IMR-90 (cell line): ENCODE measurements at regions not wholly inside any gene's neighbourhood (a gene's known extent, or its start where the extent isn't known, plus 50 kb on each side); places are given as distances from the start of the nearest gene placed in this dataset.

Source experiments
- ATAC-seq: fragments of 200-7000 bp; cut with Tn5 transposase; 2 replicates; pipeline ENCODE4 v1.9.1; 2020; ENCODE audit warnings: low read depth, mild to moderate bottlenecking, moderate library complexity
- BruUV-seq: library from RNA; stranded (reverse); fragments of 400-500 nt; replicated peaks from 2 replicates; lab custom pipeline; 2021; lab: Mats Ljungman, UMichigan
- CTCF ChIA-PET: fragments of 300-600 bp; formaldehyde crosslinking; extraction: SDS; loops from one replicate; lab custom pipeline; 2021; ENCODE audit warnings: antibody characterized with exemption; lab: Yijun Ruan, JAX
- POLR2A ChIA-PET: fragments of 300-600 bp; sonication (Branson Sonifier 250); formaldehyde crosslinking; loops from one replicate; lab custom pipeline; 2022; ENCODE audit warnings: antibody characterized with exemption; ENCODE audit not compliant: unreplicated experiment; lab: Charles Lee
- DNase-seq: peaks from one replicate; pipeline ENCODE4 v3.0.0; 2013
- H2AFZ ChIP-seq: replicated peaks from 2 replicates; pipeline ENCODE3; 2013; ENCODE audit warnings: low read length, mild to moderate bottlenecking; ENCODE audit not compliant: poor library complexity
- H2AK5ac ChIP-seq: 2 replicates; pipeline ENCODE4 v1.6.1; 2013; ENCODE audit warnings: low read depth, low read length, inconsistent platforms
- H2AK9ac ChIP-seq: replicated peaks from 2 replicates; pipeline ENCODE3; 2013; ENCODE audit warnings: mild to moderate bottlenecking, low read depth, low read length, moderate library complexity; ENCODE audit not compliant: poor library complexity
- H2BK120ac ChIP-seq: 2 replicates; pipeline ENCODE4 v1.6.1; 2013; ENCODE audit warnings: low read depth, low read length, inconsistent platforms
- H2BK15ac ChIP-seq: 3 replicates; pipeline ENCODE4 v1.6.1; 2013; ENCODE audit warnings: low read depth, low read length, inconsistent platforms
- H2BK20ac ChIP-seq: 2 replicates; pipeline ENCODE4 v1.6.1; 2013; ENCODE audit warnings: low read depth, mild to moderate bottlenecking, inconsistent platforms, low read length, moderate library complexity
- H2BK5ac ChIP-seq: 2 replicates; pipeline ENCODE4 v1.6.1; 2013; ENCODE audit warnings: mild to moderate bottlenecking, low read depth, low read length, inconsistent platforms; ENCODE audit not compliant: poor library complexity, severe bottlenecking
- H3K14ac ChIP-seq: replicated peaks from 2 replicates; pipeline ENCODE4 v1.6.1; 2013; ENCODE audit warnings: low read depth, low read length, inconsistent platforms
- H3K18ac ChIP-seq: 2 replicates; pipeline ENCODE4 v1.6.1; 2013; ENCODE audit warnings: low read depth, low read length, control low read depth
- H3K23ac ChIP-seq: 2 replicates; pipeline ENCODE4 v1.6.1; 2013; ENCODE audit warnings: low read depth, low read length, inconsistent platforms
- H3K27ac ChIP-seq: 2 replicates; pipeline ENCODE4 v1.5.1; 2013; ENCODE audit warnings: mild to moderate bottlenecking, control low read depth, low read length; ENCODE audit not compliant: insufficient read depth
- H3K27me3 ChIP-seq: 2 replicates; pipeline ENCODE4 v1.6.1; 2013; ENCODE audit warnings: low read length; ENCODE audit not compliant: control insufficient read depth, insufficient read depth
- H3K36me3 ChIP-seq: 2 replicates; pipeline ENCODE4 v1.6.1; 2013; ENCODE audit warnings: low read length, mixed read lengths; ENCODE audit not compliant: control insufficient read depth, insufficient read depth
- H3K4ac ChIP-seq: 2 replicates; pipeline ENCODE4 v1.6.1; 2013; ENCODE audit warnings: low read depth, low read length, inconsistent platforms
- H3K4me1 ChIP-seq: 2 replicates; pipeline ENCODE4 v1.6.1; 2013; ENCODE audit warnings: low read length, mixed read lengths; ENCODE audit not compliant: control insufficient read depth, insufficient read depth
- H3K4me2 ChIP-seq: 2 replicates; pipeline ENCODE4 v1.6.1; 2013; ENCODE audit warnings: low read depth, mild to moderate bottlenecking, control low read depth, low read length, moderate library complexity
- H3K4me3 ChIP-seq: 2 replicates; pipeline ENCODE4 v1.5.1; 2013; ENCODE audit warnings: low read depth, mild to moderate bottlenecking, control low read depth, low read length, moderate library complexity; ENCODE audit not compliant: insufficient read depth
- H3K56ac ChIP-seq: 2 replicates; pipeline ENCODE4 v1.6.1; 2013; ENCODE audit warnings: low read length, inconsistent platforms; ENCODE audit not compliant: insufficient read depth; ENCODE audit errors: extremely low read depth
- H3K79me1 ChIP-seq, 2 experiments: 2 replicates each; pipeline ENCODE4 v1.6.1; 2013; ENCODE audit warnings: low read length in 2 of 2, inconsistent platforms in 1 of 2, low read depth in 1 of 2
- H3K9ac ChIP-seq: 2 replicates; pipeline ENCODE4 v1.6.1; 2013; ENCODE audit warnings: low read depth, low read length, control low read depth
- H3K9me1 ChIP-seq: 2 replicates; pipeline ENCODE4 v1.6.1; 2013; ENCODE audit warnings: low read length, inconsistent platforms; ENCODE audit not compliant: insufficient read depth
- H3K9me3 ChIP-seq: 2 replicates; pipeline ENCODE4 v1.6.1; 2013; ENCODE audit warnings: low read length; ENCODE audit not compliant: control insufficient read depth, insufficient read depth
- H4K20me1 ChIP-seq: 2 replicates; pipeline ENCODE4 v1.6.1; 2013; ENCODE audit warnings: low read length, inconsistent platforms; ENCODE audit not compliant: insufficient read depth
- H4K5ac ChIP-seq: 2 replicates; pipeline ENCODE4 v1.6.1; 2013; ENCODE audit warnings: mild to moderate bottlenecking, low read depth, low read length, control low read depth
- H4K8ac ChIP-seq, 2 experiments: 2 replicates each; pipeline ENCODE4 v1.6.1; 2013; ENCODE audit warnings: low read depth in 2 of 2, low read length in 2 of 2, control low read depth in 1 of 2, inconsistent platforms in 1 of 2
- H4K91ac ChIP-seq: 2 replicates; pipeline ENCODE4 v1.6.1; 2013; ENCODE audit warnings: low read depth, low read length, inconsistent platforms; ENCODE audit not compliant: insufficient read depth
- CEBPB ChIP-seq: IDR thresholded peaks from 2 replicates; pipeline ENCODE4 v1.6.1; 2012; ENCODE audit warnings: low read depth, low read length, improper control_type of control experiment
- CHD1 ChIP-seq: IDR thresholded peaks from 2 replicates; pipeline ENCODE4 v1.6.1; 2012; ENCODE audit warnings: low read depth, low read length, improper control_type of control experiment
- CTCF ChIP-seq: conservative IDR thresholded peaks from 2 replicates; pipeline ENCODE4 v1.5.1; 2012; ENCODE audit warnings: mild to moderate bottlenecking, low read depth, low read length, improper control_type of control experiment
- ELK1 ChIP-seq: fragments of 150-350 bp; IDR thresholded peaks from 2 replicates; pipeline ENCODE4 v1.6.1; 2016; ENCODE audit warnings: low read depth, mild to moderate bottlenecking, low read length, moderate library complexity, borderline replicate concordance
- FOS ChIP-seq: fragments of 150-350 bp; IDR thresholded peaks from 2 replicates; pipeline ENCODE4 v1.6.1; 2016; ENCODE audit warnings: low read depth, low read length
- MAFK ChIP-seq: IDR thresholded peaks from 2 replicates; pipeline ENCODE4 v1.6.1; 2012; ENCODE audit warnings: low read depth, low read length, improper control_type of control experiment
- MAZ ChIP-seq: IDR thresholded peaks from 2 replicates; pipeline ENCODE4 v1.6.1; 2012; ENCODE audit warnings: low read depth, mild to moderate bottlenecking, low read length, improper control_type of control experiment, moderate library complexity, borderline replicate concordance
- MXI1 ChIP-seq: IDR thresholded peaks from 2 replicates; pipeline ENCODE4 v1.6.1; 2012; ENCODE audit warnings: low read depth, mild to moderate bottlenecking, low read length, moderate library complexity, borderline replicate concordance
- NFE2L2 ChIP-seq: fragments of 150-350 bp; IDR thresholded peaks from 2 replicates; pipeline ENCODE4 v1.6.1; 2016; ENCODE audit warnings: low read depth, mild to moderate bottlenecking, low read length
- RAD21 ChIP-seq: IDR thresholded peaks from 2 replicates; pipeline ENCODE4 v1.6.1; 2012; ENCODE audit warnings: low read length, improper control_type of control experiment
- RCOR1 ChIP-seq: IDR thresholded peaks from 2 replicates; pipeline ENCODE4 v1.6.1; 2012; ENCODE audit warnings: mild to moderate bottlenecking, low read length, improper control_type of control experiment; ENCODE audit not compliant: insufficient replicate concordance
- RFX5 ChIP-seq: IDR thresholded peaks from 2 replicates; pipeline ENCODE4 v1.8.0; 2012; ENCODE audit warnings: low read depth, mild to moderate bottlenecking, low read length, moderate library complexity
- SMC3 ChIP-seq: fragments of 150-350 bp; IDR thresholded peaks from 2 replicates; pipeline ENCODE4 v1.6.1; 2016; ENCODE audit warnings: low read depth, mild to moderate bottlenecking, antibody characterized with exemption, low read length, moderate library complexity
- USF2 ChIP-seq: fragments of 150-350 bp; IDR thresholded peaks from 2 replicates; pipeline ENCODE4 v1.6.1; 2017; ENCODE audit warnings: mild to moderate bottlenecking, antibody characterized with exemption, low read length, low read depth
- WGBS, 2 experiments: methylation state at CpG; one replicate each; pipeline versions ENCODE4 v1.1.5 to v1.1.7; 2013; ENCODE audit warnings: missing lambda C conversion rate in 2 of 2; ENCODE audit not compliant: insufficient read length in 1 of 2; ENCODE audit errors: extremely low coverage in 2 of 2; 5-methylcytosine and 5-hydroxymethylcytosine counted together
- dilution Hi-C: fragments of 300-500 bp; cut with HindIII; formaldehyde crosslinking; loops from one replicate; pipeline ENCODE4 v1.14.3; 2018; ENCODE audit warnings: low sequenced_read_pairs; ENCODE audit not compliant: unreplicated experiment
- in situ Hi-C: fragments of 300-500 bp; cut with MboI; formaldehyde crosslinking; loops from 3 replicates; pipeline ENCODE4 v1.14.3; 2019; ENCODE audit warnings: low sequenced_read_pairs, inconsistent platforms, mixed read lengths
- intact Hi-C: fragments of 100-400 bp; cut with micrococcal nuclease; formaldehyde crosslinking; loops from 2 replicates; pipeline ENCODE4 v1.10.0; 2022

GRCh38 chr2:215756346-215756730, 257.0 kb downstream of the MREG start:
- TF ChIP-seq CTCF: no peak
- TF ChIP-seq CHD1: no peak
- no peak for TF ChIP-seq RAD21
- no peak for TF ChIP-seq USF2
- no peak for TF ChIP-seq CEBPB
- TF ChIP-seq MXI1: no peak
- no peak for TF ChIP-seq MAFK
- TF ChIP-seq SMC3: no peak
- no peak for TF ChIP-seq NFE2L2
- no peak for TF ChIP-seq MAZ
- no peak for TF ChIP-seq FOS
- TF ChIP-seq ELK1: no peak
- TF ChIP-seq RFX5: no peak
- no peak for TF ChIP-seq RCOR1
- H4K20me1 ChIP-seq: no peaks in the 10 kb centered on the region
- no peak overlapping the region for H3K18ac ChIP-seq
- no peak overlapping the region for H3K56ac ChIP-seq
- no peak for DNase-seq
- BruUV-seq: no TSS peak
- peak overlapping the region; percentile 21; the same call in 1 of the 2 replicates for H2AK5ac ChIP-seq
- no peak overlapping the region for H3K4me3 ChIP-seq
- no peak overlapping the region for H4K5ac ChIP-seq
- H4K91ac ChIP-seq: no peak overlapping the region
- no peak overlapping the region for H2BK5ac ChIP-seq
- H2BK20ac ChIP-seq: no peak overlapping the region; the same call in 1 of the 2 replicates
- CTCF ChIA-PET: no interaction called here
- POLR2A ChIA-PET: no interaction called here
- H2AFZ ChIP-seq: no peak overlapping the region
- H2AK9ac ChIP-seq: no peak overlapping the region
- dilution Hi-C loops (no loop called here), intact Hi-C loops (no loop called here), in situ Hi-C loops (no loop called here)
- H2BK120ac ChIP-seq: no peak overlapping the region
- H3K4me2 ChIP-seq: no peak overlapping the region
- H3K36me3 ChIP-seq: no peaks in the 10 kb centered on the region
- H3K4ac ChIP-seq: no peak overlapping the region
- WGBS, 2 experiments: no CpG with 5 or more reads among the region's 2 CpGs
- no peak overlapping the region for H2BK15ac ChIP-seq
- H3K9me3 ChIP-seq: no peaks in the 10 kb centered on the region
- peaks cover 7% of the 10 kb centered on the region for H3K4me1 ChIP-seq
- H3K79me1 ChIP-seq: no peaks in the 10 kb centered on the region
- H4K8ac ChIP-seq: no peak overlapping the region
- H3K9ac ChIP-seq: no peak overlapping the region
- no peak for ATAC-seq
- H3K14ac ChIP-seq: no peak overlapping the region
- no peak overlapping the region for H3K23ac ChIP-seq
- no peaks in the 10 kb centered on the region for H3K27me3 ChIP-seq
- no peak overlapping the region for H3K27ac ChIP-seq
- peaks cover 8% of the 10 kb centered on the region for H3K9me1 ChIP-seq
